GM18873 (cell line): ENCODE measurements at regions not wholly inside any gene's neighbourhood (a gene's known extent, or its start where the extent isn't known, plus 50 kb on each side); places are given as distances from the start of the nearest gene placed in this dataset.
"Not testable (repeated sequence)": the region's sequence is repeated elsewhere in the genome, so short reads cannot be mapped to it uniquely, and the experiment has no call there.

Experiments used
- ATAC-seq: cut with Tn5 transposase; IDR thresholded peaks from one replicate; pipeline ENCODE4 v1.9.1; 2021; ENCODE audit warnings: mild to moderate bottlenecking, moderate library complexity, moderate number of reproducible peaks; ENCODE audit not compliant: unreplicated experiment, low FRiP score

GRCh38 chr3:18703798-18704197 lies 278.7 kb upstream of the SATB1 start:
- ATAC-seq: no peak

GRCh38 chr3:18693588-18694329 lies 268.6 kb upstream of the SATB1 start:
- not testable (repeated sequence) for ATAC-seq

GRCh38 chr3:18687286-18687685 lies 262.1 kb upstream of the SATB1 start:
- no peak for ATAC-seq

GRCh38 chr3:18683900-18684299 lies 258.8 kb upstream of the SATB1 start:
- ATAC-seq: no peak

GRCh38 chr3:18681818-18682345 lies 256.7 kb upstream of the SATB1 start:
- no peak for ATAC-seq

GRCh38 chr3:18680758-18681157 lies 255.6 kb upstream of the SATB1 start:
- no peak for ATAC-seq

GRCh38 chr3:18679238-18679637 lies 254.1 kb upstream of the SATB1 start:
- ATAC-seq: no peak

GRCh38 chr3:18675197-18675596 lies 250.1 kb upstream of the SATB1 start:
- no peak for ATAC-seq

- no peak for ATAC-seq
Observed at GRCh38 chr3:18672561-18672960, 247.4 kb upstream of the SATB1 start.

GRCh38 chr3:18670759-18671158 lies 245.6 kb upstream of the SATB1 start:
- ATAC-seq: no peak

GRCh38 chr3:18669374-18669773 lies 244.2 kb upstream of the SATB1 start:
- no peak for ATAC-seq

GRCh38 chr3:18667552-18667951 lies 242.4 kb upstream of the SATB1 start:
- ATAC-seq: no peak

GRCh38 chr3:18666655-18667054 lies 241.5 kb upstream of the SATB1 start:
- ATAC-seq: no peak

GRCh38 chr3:18660059-18660458 lies 234.9 kb upstream of the SATB1 start:
- ATAC-seq: no peak

GRCh38 chr3:18657858-18658820 lies 233.0 kb upstream of the SATB1 start:
- no peak for ATAC-seq

- no peak for ATAC-seq
Observed at GRCh38 chr3:18656866-18657265, 231.7 kb upstream of the SATB1 start.

GRCh38 chr3:18656410-18656809 lies 231.3 kb upstream of the SATB1 start:
- no peak for ATAC-seq

- no peak for ATAC-seq
Observed at GRCh38 chr3:18655827-18656226, 230.7 kb upstream of the SATB1 start.

- ATAC-seq: no peak
Observed at GRCh38 chr3:18652781-18653180, 227.6 kb upstream of the SATB1 start.

GRCh38 chr3:18650731-18651130 lies 225.6 kb upstream of the SATB1 start:
- no peak for ATAC-seq

- peak; percentile 80 for ATAC-seq
Observed at GRCh38 chr3:18649666-18650363, 224.7 kb upstream of the SATB1 start.
